Kidney glomerular epithelial cell (primary cell): ENCODE measurements at regions not wholly inside any gene's neighbourhood (a gene's known extent, or its start where the extent isn't known, plus 50 kb on each side); places are given as distances from the start of the nearest gene placed in this dataset.
A peak's percentile ranks its signal among the peaks of the same experiment; 100 is the strongest.
"Not testable (repeated sequence)": the region's sequence is repeated elsewhere in the genome, so short reads cannot be mapped to it uniquely, and the experiment has no call there.

Source experiments
- DNase-seq: peaks from one replicate; lab custom pipeline; 2025; lab: John Stamatoyannopoulos, UW

DNA sequence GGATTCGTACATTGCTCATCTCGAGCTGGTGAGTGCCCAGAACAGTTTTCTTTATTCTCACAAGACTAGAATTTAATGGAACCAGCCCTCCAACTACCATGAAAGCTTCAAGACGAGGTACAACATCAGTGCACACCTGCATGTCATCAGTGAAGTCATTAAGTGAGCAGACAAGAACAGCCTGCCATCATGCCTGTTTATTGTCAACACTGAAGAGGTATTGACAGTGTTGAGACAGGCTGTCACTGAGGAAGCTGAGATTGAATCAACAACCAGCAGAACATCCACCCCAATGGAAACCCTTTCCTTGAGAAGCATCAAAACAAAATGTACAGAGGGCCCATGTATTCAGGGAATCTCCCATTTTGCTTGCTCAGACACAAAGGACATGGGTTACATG, 148.0 kb upstream of the TCF4 start:
- DNase-seq, result no peak

DNA sequence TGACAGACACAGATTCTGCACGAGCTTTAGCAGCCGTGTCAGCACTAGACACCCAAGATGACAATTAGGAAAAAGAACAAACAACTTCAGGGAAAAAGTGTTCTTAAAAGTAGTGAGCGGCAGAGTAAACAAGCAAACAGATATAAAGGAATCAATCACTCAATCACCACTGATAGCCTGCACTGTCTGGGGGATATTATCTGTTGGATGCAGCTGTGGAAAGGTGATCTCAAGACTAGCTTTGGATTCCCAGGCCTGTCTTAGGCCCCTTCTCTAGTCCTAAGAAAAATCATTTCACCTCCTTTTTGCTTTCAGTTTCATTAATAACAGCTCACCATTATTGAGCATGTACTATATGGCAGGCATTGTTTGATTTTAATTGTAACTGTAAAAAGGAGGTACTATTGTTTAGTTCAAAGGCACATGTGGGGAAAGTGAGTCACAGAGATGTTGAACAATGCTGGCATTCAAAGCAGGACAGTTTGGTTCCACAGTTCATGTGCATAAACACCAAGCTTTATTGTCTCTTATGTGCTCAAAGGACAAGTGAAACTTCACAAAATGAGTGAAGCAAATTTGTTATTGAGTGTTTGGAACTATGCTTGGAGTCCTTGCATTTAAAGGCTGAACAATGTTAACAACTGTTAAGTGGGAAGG, 147.3 kb upstream of the TCF4 start:
- no peak for DNase-seq

DNA sequence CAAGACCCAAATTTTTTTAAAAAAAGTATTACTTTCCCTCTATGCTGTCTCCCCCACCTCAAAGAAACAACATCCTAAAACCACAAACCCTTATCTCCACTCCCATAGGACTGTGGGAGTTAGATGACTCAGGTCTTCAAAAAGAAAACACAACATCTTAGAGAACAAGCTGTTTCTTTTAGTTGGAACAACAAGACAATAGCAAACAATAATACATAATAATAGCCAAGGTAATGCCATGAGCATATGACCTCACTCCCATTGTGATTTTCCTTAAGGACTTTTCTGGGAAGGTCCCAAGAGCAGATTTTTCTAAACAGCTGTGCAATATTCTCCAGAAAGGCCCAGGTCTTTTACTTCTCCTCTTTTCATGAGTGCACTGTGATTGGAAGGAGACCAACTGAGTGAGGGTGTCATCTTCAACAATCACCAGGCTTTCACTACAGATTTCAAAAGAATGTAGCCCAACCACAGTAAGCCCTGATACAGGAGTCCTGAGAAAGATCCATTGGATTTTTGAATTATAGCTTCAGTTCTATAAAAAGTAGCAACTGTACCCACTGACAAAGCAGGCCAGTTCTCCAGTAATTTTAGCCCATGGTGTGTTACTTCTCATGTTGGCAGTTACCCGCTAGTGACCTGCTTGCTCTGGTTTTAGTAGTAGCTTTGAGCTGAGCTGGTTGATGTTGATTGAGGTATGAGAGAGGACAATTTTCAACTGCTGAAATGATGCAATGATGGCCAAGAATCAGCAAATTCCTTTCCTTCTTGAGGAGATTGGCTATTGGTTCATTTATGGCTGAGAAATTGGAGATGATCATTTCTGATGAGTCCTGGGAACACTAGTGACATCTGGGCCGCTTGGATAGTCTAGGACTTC, 144.5 kb upstream of the TCF4 start:
- no peak for DNase-seq

DNA sequence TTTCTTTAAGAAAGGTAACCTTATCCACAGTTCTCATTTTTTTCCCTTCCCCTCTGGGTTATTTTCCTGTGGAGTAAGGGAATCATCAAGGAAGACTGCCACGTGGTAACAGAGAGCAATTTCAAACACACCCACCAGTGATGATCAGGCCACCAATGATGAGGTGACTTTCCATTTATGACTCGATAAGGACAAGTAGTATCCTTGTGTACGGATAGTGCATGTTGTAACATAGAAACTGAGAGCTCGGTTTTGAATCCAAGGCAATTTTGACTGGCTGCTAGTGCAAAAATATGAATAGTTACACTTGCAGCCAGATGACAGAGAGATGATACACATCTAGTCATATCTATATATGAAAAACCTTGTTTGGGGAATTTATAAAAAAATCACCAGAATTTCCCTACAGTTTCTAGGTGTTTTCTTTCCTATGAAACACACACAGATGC, 143.6 kb upstream of the TCF4 start:
- no peak for DNase-seq

DNA sequence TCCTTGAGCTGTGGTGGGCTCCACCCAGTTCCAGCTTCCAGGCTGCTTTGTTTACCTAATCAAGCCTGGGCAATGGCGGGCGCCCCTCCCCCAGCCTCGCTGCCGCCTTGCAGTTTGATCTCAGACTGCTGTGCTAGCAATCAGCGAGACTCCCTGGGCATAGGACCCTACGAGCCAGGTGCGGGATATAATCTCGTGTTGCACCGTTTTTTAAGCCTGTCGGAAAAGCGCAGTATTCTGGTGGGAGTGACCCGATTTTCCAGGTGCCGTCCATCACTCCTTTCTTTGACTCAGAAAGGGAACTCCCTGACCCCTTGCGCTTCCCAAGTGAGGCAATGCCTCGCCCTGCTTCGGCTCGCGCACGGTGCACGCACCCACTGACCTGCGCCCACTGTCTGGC, 133.0 kb upstream of the TCF4 start:
- DNase-seq, result not testable (repeated sequence)

DNA sequence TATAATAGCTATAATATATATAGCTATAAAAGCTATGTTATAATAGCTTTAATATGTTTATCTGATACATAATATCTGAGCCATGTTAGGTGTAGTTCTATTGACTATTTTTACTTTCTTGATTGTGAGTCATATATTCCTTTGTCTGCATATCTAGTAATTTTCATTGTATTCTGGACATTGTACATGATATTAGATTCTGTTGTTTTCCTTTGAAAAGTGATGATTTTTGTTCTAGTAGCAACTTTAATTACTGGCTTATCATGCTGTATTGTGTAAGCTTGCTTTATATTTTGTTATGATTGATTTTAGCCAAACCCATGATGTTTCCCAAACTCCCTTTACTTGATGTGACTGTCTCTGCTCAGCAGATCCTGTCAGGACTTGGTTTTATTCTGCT, 125.7 kb upstream of the TCF4 start:
- no peak for DNase-seq

DNA sequence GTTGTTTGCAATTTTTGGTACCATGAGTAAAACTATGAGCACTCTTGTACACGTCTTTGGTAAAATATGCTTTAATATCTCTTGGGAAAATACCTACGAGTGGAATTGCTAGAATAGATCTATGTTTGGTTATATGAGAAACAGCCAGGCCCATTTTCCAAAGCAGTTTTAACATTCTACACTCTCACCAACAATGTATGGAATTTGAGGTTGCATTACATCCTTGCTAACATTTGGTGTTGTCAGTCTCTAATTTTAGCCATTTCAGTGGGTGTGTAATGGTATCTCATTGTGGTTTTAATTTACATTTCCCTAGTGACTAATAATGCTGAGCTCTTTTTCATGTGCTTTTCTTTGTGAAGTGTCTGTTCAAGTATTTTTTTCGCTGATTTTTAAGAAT, 118.9 kb upstream of the TCF4 start:
- DNase-seq, result no peak

DNA sequence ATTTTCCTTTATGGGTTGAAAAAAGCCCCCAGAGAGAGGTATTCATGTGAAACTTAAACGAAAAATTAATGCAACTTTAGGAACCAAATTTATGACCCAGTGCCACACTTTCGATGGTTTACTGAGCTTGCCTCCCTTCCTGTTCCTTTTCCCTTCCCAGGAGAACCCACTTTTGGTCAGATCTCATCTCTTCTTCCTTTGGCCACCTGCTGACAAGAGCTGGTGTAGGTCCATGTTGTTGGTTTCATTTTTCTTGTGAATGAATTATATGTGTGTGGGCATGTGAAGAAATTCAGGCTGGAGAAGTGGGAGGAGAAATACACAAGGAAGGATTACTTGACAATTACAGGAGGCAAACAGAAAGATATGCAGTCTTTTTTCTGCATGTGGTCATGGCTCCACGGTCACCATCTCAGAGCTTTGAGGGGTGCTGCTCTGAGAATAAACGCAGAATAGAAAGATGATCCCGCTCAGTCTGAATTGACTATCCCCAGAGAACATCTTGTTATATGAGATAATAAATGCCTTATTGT, 111.3 kb upstream of the TCF4 start:
- no peak for DNase-seq

DNA sequence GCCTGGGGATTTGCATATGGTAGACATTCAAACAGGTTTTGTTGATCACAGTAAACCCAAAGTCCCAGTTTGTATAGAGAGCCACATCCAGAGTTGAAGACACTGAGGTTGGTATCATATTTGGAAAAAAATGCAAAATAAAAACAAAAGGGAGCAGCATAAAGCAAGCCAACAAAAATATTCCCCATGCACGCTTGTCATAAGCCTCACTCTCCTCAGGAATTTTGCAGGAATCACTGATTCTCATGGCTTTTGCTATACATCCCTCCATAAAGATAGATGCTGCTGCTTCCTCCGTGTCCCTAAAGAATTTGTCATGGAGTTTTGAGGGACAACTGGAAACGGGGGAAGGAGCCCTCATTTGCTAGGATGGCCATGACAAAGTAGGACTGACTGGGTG, 108.8 kb upstream of the TCF4 start:
- no peak for DNase-seq

DNA sequence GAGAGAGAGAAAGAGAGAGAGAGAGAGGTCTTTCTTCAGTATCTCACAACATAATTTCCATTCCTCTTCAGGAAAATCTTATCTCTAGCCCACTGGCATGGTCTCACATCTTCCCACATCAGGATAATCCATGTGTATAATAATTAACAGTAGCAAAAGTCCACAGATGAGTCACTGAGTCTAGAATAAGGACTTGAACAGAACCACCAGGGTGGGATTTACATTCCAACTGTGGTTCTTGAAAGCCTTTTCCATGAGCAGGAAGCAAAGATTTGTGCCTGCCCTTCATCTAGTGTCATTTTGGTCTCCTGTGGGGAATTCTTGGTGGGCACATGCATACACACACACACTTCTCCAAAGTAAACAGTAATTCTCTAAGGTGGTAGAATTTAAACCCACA, 107.1 kb upstream of the TCF4 start:
- DNase-seq, result peak; percentile 32

DNA sequence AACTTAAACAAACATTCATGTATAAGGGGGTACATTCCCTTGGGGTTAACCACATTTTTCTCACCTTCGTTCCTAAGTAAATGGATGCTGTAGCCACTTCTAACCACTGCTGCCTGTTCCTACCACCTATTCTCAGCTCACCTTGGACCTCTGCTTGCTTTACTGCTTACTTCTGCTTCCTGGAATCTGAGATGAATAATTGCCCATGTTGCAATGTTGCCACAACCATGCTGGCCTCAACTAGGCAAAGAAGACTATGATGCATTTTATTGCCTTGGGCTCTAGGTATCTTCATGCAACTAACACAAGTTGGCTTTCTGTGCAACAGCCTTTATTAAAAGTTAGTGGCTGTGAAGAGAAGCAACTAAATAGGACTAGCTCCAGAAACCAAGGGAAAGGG, 106.3 kb upstream of the TCF4 start:
- DNase-seq, result peak; percentile 10

DNA sequence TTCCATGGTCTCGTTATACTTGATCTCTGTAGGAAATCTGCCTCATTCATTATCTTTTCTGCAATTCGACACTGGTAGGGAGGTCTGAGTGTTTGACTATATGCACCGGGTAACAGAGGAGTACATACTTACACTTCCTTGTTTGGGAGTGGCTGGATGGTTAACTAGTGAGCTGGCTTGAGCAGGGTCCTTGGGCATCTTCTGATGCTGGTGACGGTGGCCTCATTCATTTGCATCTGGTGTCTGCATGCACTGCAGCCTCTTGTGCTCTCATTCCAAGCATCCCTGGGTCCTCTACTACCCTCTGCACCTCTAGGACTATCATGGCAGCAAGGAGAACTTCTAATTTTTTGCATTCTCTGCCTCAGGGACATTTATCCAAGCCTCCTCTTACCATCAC, 100.0 kb upstream of the TCF4 start:
- no peak for DNase-seq

DNA sequence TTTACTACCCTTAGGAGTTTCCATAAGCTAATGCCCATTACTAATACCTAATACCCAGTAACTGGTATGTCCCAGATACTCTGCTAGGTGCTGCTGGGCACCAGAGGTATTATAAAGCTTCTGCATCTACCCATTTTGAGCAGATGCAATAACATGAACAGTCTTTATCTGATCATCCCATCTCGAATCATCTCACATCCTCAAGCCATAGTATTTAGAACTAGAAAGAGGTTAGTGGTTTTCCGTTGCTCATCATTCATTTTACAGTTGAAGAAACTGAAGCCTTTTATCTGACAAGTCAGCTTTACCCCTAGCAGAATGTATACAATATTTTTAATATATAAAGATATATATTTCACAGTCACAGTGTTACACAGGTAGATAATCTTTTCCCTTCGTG, 99.1 kb upstream of the TCF4 start:
- DNase-seq, result no peak

DNA sequence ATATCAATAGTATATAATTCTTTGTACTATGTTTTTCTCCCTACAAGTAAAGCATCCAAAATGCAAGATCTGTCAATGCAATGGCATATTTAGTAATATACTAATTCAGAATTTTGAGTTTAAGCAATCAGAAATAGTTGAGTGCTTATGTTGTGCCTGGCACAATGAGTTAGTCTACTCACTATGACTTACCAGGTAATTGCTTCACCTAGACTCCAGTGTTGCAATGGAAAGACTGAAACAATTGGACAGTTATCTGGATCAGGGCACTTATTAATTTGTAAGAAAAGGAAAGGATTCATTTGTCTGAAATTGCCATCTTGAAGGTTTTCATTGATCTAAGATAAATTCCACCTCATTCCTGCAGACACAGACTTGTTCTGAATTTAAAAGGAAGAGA, 97.6 kb upstream of the TCF4 start:
- no peak for DNase-seq

DNA sequence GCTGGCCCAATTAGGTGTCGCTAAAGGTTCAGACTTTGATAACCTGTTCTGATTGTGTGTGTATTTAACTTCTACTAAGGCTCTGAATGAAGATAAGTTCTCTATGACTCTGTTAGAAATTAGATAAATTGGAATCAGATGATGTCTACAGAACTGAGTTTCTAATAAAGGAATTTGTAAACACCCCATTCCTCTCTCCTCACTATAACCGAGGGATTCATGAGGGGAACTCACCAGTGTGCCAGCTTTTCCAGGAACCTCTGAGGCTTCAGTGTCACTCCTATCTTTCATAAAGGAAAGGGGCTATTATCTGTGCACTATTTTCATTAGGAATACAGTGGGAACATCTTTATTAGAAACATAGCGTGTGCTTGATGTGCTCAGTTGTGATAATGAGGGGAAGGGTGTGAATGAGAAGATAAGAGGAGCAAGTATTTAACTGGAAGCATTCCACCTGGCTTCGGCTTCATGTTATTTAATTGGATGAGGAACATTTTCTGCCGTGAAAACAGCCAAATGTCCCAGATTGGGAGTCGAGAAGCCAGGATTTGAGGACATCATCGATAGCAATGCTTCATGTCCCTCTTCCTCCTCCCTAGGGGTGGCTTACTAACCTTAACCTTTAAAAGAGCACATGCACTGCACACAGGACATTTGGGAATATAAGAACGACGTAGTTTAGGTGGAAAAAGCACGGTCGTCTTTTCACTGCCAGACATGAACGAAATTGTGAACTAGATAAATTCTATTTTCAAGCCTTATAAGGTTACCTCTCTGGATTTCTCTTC, 84.8 kb upstream of the TCF4 start:
- no peak for DNase-seq

DNA sequence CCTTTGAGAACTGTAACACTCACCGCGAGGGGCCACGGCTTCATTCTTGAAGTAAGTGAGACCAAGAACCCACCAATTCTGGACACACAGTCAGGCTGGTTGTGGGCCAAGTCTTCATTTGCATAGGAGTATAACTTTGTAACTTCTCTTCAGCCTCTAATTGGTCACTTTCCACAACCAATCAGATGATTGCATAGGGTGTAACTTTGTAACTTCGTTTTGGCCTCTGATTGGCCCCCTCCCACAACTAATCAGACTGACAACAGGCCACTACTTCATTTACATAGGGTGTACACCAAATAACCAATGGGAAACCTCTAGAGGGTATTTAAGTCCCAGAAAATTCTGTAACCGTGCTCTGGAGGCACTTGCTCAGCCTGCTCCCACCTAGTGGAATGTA, 77.5 kb upstream of the TCF4 start:
- no peak for DNase-seq

DNA sequence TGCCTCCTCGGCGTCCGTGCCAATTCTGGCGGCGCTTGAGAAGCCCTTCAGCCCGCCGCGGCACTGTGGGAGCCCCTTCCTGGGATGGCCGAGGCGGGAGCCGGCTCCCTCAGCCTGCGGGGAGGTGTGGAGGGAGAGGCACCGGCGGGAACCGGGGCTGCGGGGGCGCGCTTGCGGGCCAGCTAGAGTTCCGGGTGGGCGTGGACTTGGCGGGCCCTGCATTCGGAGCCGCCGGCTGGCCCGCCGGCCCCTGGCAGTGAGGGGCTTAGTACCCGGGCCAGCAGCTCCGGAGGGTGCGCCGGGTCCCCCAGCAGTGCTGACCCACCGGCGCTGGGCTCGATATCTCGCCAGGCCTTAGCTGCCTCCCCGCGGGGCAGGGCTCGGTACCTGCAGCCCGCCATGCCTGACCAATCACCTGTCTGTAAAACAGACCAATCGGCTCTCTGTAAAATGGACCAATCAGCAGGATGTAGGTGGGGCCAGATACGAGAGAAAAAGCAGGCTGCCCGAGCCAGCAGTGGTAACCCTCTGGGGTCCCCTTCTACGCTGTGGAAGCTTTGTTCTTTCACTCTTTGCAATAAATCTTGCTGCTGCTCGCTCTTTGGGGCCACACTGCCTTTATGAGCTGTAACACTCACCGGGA, 76.9 kb upstream of the TCF4 start:
- DNase-seq, result not testable (repeated sequence)

DNA sequence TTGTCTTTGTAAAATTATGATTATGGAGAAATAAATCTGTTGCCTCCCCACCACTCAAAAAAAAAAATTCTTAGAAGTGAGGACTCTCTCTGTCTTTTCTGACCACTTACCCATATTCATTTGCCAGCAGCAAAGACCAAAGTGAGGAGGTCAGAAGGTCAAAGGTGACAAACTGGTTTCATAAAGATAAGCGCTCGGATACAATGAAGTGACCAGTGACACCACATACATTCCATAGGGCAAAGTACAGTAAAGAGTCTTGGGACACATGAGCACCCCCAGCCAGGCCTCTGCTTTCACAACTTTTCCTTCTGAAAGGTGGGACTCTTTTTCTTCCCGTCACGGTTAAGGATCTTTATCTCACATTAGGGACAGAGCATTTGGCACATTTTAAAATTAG, 75.9 kb upstream of the TCF4 start:
- no peak for DNase-seq

DNA sequence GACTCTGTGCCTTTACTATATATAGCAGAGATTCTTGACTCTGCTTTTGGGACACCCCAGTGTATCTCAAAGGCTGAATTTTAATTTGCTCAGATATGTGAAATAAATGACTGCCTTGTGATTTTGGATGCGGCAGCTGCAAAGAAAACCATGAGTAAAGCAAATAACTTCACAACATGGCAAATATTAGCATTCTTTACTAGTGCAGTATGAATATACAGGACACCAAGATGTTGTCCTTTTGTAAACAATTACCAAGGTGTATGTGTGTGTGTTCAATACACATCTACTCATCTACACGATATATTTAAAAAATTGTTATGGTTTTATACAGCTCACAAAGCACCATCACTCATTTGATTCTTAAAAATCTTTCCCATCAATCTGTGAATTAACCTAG, 70.6 kb upstream of the TCF4 start:
- no peak for DNase-seq

DNA sequence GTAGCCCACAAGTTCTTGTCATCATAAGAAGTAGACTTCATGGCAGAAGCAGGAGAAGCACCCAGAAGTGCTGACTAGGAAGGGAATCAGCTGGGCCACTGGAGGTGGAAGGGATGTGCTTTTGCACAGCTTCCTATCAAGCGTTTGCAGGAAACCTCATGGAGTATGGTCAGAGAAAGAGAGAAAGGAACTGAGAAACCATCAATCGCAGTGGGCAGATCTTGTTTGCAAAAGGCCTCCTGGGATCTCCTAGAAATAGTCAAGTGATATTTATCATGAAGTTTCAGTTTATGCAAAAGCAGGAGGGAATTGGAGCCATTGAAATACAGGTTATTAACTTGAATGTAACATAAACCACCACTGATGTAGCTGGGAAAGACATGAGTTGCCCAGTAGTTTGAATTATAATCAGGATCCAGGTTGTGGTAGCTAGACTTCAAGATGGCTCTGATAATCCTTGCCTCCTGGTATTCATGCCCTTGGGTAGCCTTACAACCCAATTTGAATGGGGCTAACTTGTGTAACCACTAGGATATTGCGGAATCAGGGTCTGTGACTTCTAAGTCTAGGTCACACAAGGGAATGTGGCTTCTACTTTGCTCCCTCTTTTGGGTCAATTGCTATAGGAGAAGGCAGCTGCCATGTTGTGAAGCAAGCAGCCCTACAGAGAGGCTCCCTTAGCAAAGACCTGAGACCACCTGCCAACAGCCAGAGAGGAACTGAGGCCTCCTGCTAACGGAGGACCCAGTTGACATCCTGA, 69.8 kb upstream of the TCF4 start:
- DNase-seq, result no peak

DNA sequence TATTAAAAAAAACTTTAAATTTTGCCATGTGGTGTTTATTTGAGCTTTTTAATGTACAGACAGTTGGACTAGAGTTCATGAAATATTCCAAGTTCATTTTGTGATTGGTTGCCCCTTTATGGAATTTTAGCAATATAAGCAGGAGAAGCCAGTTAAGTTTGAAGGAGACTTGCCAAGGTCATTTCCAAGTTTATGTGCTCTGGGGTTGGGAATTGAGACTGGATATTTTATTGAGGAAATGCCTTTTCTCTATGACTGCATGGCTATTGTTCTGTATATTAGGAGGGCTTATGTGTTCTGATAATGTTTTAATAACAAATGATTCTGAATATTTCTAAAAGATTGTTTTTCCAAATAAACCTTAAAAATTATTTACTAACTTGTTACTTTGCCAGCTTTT, 67.0 kb upstream of the TCF4 start:
- no peak for DNase-seq
